GM12873 (cell line): ENCODE measurements at regions not wholly inside any gene's neighbourhood (a gene's known extent, or its start where the extent isn't known, plus 50 kb on each side); places are given as distances from the start of the nearest gene placed in this dataset.

Experiments
- CTCF ChIP-seq: IDR thresholded peaks from 2 replicates; pipeline ENCODE4 v1.5.1; 2012; ENCODE audit warnings: low read depth, mild to moderate bottlenecking, moderate library complexity, low read length, control low read depth; ENCODE audit not compliant: insufficient read depth; ENCODE audit errors: missing control alignments

- no peak for TF ChIP-seq CTCF
Measured at GRCh38 chr17:77889866-77890760, 68.4 kb upstream of the TNRC6C start.

- no peak for TF ChIP-seq CTCF
Measured at GRCh38 chr17:77890771-77891170, 67.7 kb upstream of the TNRC6C start.

DNA sequence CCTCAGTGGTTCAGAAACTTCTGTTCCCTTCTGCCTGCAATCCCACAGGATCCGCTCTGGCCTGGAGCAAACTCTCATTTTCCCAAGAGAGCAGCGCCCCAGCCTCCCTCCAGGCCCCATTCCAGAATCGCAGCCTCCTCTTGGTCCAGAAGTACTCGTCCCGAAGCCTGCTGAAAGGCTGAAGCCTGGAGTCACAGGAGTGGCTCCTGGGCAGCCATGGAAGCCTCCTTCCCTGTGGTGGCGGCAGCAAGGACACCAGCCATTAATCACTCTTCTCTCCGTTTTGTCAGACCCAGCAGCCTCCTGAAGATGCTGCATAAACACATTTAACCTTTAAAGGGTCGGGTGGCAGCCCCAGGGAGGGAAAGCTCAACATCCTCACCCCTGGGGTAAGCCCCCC, 66.9 kb upstream of the TNRC6C start:
- TF ChIP-seq CTCF, result no peak

DNA sequence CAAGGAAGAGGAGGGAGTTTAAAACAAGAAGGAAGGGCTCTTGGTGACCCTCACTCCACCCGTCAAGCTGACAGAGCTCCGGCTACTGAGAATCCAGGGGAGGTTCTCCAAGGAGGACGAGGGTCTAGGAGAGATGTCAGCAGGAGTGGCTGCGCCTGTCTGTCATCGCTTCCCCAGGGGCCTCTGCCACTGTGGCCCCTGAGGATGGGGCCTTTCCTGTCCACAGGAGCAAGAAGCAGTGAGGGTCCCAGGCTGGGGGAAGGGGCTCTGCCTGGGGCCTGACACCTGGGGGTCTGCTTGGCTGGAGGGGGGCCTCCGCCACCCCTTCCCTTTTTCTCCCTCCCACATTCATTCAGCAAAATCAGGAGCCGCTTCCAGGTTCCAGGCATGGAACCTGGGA, 66.5 kb upstream of the TNRC6C start:
- no peak for TF ChIP-seq CTCF

DNA sequence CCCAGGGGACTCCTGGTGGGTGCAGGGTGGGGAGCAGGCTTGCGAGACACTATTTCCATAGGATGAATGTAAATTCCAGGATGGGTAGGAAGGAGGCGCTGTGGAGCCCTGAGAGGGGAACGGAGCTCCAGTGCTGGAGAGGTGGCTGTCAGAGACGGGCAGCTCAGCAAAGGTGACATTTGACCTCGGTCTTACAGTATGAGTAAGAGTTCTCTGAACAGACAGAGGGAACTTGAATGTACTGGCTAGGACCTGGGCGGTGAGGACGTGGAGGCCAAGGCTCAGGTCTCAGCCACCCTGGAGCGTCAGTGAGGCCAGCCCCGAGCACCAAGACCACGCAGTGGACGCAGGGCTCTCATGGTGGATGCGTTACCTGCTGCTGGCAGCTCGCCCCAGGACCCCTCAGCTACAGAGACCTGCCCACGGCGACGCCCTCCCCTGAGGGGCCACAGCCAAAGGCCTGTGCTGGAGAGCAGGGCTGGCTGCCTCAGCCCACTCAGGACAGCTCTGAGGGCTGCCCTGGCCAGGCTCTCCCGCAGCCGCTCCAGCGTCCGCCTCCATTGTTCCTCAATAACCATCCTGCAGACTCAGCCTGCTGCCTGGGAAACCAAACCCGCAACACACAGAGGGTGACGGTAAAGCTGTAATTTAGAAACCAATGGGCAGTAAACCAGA, 65.9 kb upstream of the TNRC6C start:
- peak; percentile 41 for TF ChIP-seq CTCF

- no peak for TF ChIP-seq CTCF
Measured at GRCh38 chr17:77893144-77894044, 65.1 kb upstream of the TNRC6C start.
